ENCODE measurements at regions not wholly inside any gene's neighbourhood (a gene's known extent, or its start where the extent isn't known, plus 50 kb on each side); places are given as distances from the start of the nearest gene placed in this dataset.

GRCh38 chr1:87250336-87250735 lies 78.3 kb upstream of the LMO4 start:
- peaks cover 10% of the 10 kb centered on the region; the same call in 1 of the 2 replicates for H3K9me3 ChIP-seq (ENCODE audit: insufficient read depth, low read length)
- no peaks in the 10 kb centered on the region for H3K4me1 ChIP-seq (ENCODE audit: insufficient read depth, insufficient read length)
- H3K36me3 ChIP-seq (ENCODE audit: insufficient read depth, insufficient read length, low read length): no peaks in the 10 kb centered on the region
- TF ChIP-seq YY1 (IDR thresholded peaks at IDR 0.05; ENCODE audit: insufficient read depth, insufficient read length) (no peak), SUZ12 (IDR thresholded peaks at IDR 0.05; ENCODE audit: extremely low read depth, insufficient read depth, insufficient read length) (no peak), ZNF274 (IDR thresholded peaks at IDR 0.05; ENCODE audit: low read depth, low read length) (no peak)
- no peak for DNase-seq (ENCODE audit: low read depth, low spot score)
- H3K27me3 ChIP-seq (ENCODE audit: insufficient read depth, insufficient read length): no peaks in the 10 kb centered on the region
- H3K9ac ChIP-seq (ENCODE audit: insufficient read length, low read depth): no peak overlapping the region
- H3K4me3 ChIP-seq (ENCODE audit: insufficient read length, low read depth): no peak overlapping the region

GRCh38 chr1:87252406-87252805 lies 76.3 kb upstream of the LMO4 start:
- TF ChIP-seq ZNF274 (IDR thresholded peaks at IDR 0.05; ENCODE audit: low read depth, low read length): no peak
- no peak for TF ChIP-seq SUZ12 (IDR thresholded peaks at IDR 0.05; ENCODE audit: extremely low read depth, insufficient read depth, insufficient read length)
- H3K27me3 ChIP-seq (ENCODE audit: insufficient read depth, insufficient read length): no peaks in the 10 kb centered on the region
- DNase-seq (ENCODE audit: low read depth, low spot score): no peak
- no peak overlapping the region for H3K9ac ChIP-seq (ENCODE audit: insufficient read length, low read depth)
- no peak overlapping the region for H3K4me3 ChIP-seq (ENCODE audit: insufficient read length, low read depth)
- H3K4me1 ChIP-seq (ENCODE audit: insufficient read depth, insufficient read length): no peaks in the 10 kb centered on the region
- H3K36me3 ChIP-seq (ENCODE audit: insufficient read depth, insufficient read length, low read length): no peaks in the 10 kb centered on the region
- H3K9me3 ChIP-seq (ENCODE audit: insufficient read depth, low read length): peaks cover 5% of the 10 kb centered on the region; the same call in 1 of the 2 replicates

- no peaks in the 10 kb centered on the region for H3K9me3 ChIP-seq (ENCODE audit: insufficient read depth, low read length)
- TF ChIP-seq YY1 (IDR thresholded peaks at IDR 0.05; ENCODE audit: insufficient read depth, insufficient read length): no peak
- no peak for TF ChIP-seq SUZ12 (IDR thresholded peaks at IDR 0.05; ENCODE audit: extremely low read depth, insufficient read depth, insufficient read length)
- TF ChIP-seq ZNF274 (IDR thresholded peaks at IDR 0.05; ENCODE audit: low read depth, low read length): no peak
- H3K9ac ChIP-seq (ENCODE audit: insufficient read length, low read depth): no peak overlapping the region
- H3K4me1 ChIP-seq (ENCODE audit: insufficient read depth, insufficient read length): no peaks in the 10 kb centered on the region
- H3K36me3 ChIP-seq (ENCODE audit: insufficient read depth, insufficient read length, low read length): no peaks in the 10 kb centered on the region
- DNase-seq (ENCODE audit: low read depth, low spot score): no peak
- H3K4me3 ChIP-seq (ENCODE audit: insufficient read length, low read depth): no peak overlapping the region
- no peaks in the 10 kb centered on the region for H3K27me3 ChIP-seq (ENCODE audit: insufficient read depth, insufficient read length)
Observed at GRCh38 chr1:87262688-87263087, 66.0 kb upstream of the LMO4 start.

GRCh38 chr1:87263281-87263680 lies 65.4 kb upstream of the LMO4 start:
- H3K36me3 ChIP-seq (ENCODE audit: insufficient read depth, insufficient read length, low read length): no peaks in the 10 kb centered on the region
- H3K9me3 ChIP-seq (ENCODE audit: insufficient read depth, low read length): no peaks in the 10 kb centered on the region
- H3K4me1 ChIP-seq (ENCODE audit: insufficient read depth, insufficient read length): no peaks in the 10 kb centered on the region
- no peak overlapping the region for H3K4me3 ChIP-seq (ENCODE audit: insufficient read length, low read depth)
- DNase-seq (ENCODE audit: low read depth, low spot score): no peak
- H3K9ac ChIP-seq (ENCODE audit: insufficient read length, low read depth): no peak overlapping the region
- TF ChIP-seq ZNF274 (IDR thresholded peaks at IDR 0.05; ENCODE audit: low read depth, low read length) (no peak), YY1 (IDR thresholded peaks at IDR 0.05; ENCODE audit: insufficient read depth, insufficient read length) (no peak), SUZ12 (IDR thresholded peaks at IDR 0.05; ENCODE audit: extremely low read depth, insufficient read depth, insufficient read length) (no peak)
- no peaks in the 10 kb centered on the region for H3K27me3 ChIP-seq (ENCODE audit: insufficient read depth, insufficient read length)

GRCh38 chr1:87263785-87264184 lies 64.9 kb upstream of the LMO4 start:
- no peak for DNase-seq (ENCODE audit: low read depth, low spot score)
- Histone ChIP-seq H3K4me1 (ENCODE audit: insufficient read depth, insufficient read length) (no peaks in the 10 kb centered on the region), H3K9ac (ENCODE audit: insufficient read length, low read depth) (no peak overlapping the region), H3K36me3 (ENCODE audit: insufficient read depth, insufficient read length, low read length) (no peaks in the 10 kb centered on the region), H3K27me3 (ENCODE audit: insufficient read depth, insufficient read length) (no peaks in the 10 kb centered on the region), H3K9me3 (ENCODE audit: insufficient read depth, low read length) (no peaks in the 10 kb centered on the region), H3K4me3 (ENCODE audit: insufficient read length, low read depth) (no peak overlapping the region)
- TF ChIP-seq SUZ12 (IDR thresholded peaks at IDR 0.05; ENCODE audit: extremely low read depth, insufficient read depth, insufficient read length): no peak
- no peak for TF ChIP-seq YY1 (IDR thresholded peaks at IDR 0.05; ENCODE audit: insufficient read depth, insufficient read length)
- no peak for TF ChIP-seq ZNF274 (IDR thresholded peaks at IDR 0.05; ENCODE audit: low read depth, low read length)

GRCh38 chr1:87264976-87265375 lies 63.7 kb upstream of the LMO4 start:
- Histone ChIP-seq H3K9ac (ENCODE audit: insufficient read length, low read depth) (no peak overlapping the region), H3K9me3 (ENCODE audit: insufficient read depth, low read length) (no peaks in the 10 kb centered on the region), H3K4me3 (ENCODE audit: insufficient read length, low read depth) (no peak overlapping the region), H3K4me1 (ENCODE audit: insufficient read depth, insufficient read length) (no peaks in the 10 kb centered on the region), H3K36me3 (ENCODE audit: insufficient read depth, insufficient read length, low read length) (no peaks in the 10 kb centered on the region), H3K27me3 (ENCODE audit: insufficient read depth, insufficient read length) (no peaks in the 10 kb centered on the region)
- TF ChIP-seq SUZ12 (IDR thresholded peaks at IDR 0.05; ENCODE audit: extremely low read depth, insufficient read depth, insufficient read length) (no peak), YY1 (IDR thresholded peaks at IDR 0.05; ENCODE audit: insufficient read depth, insufficient read length) (no peak), ZNF274 (IDR thresholded peaks at IDR 0.05; ENCODE audit: low read depth, low read length) (no peak)
- no peak for DNase-seq (ENCODE audit: low read depth, low spot score)

- Histone ChIP-seq H3K4me3 (ENCODE audit: insufficient read length, low read depth) (no peak overlapping the region), H3K9me3 (ENCODE audit: insufficient read depth, low read length) (no peaks in the 10 kb centered on the region), H3K9ac (ENCODE audit: insufficient read length, low read depth) (no peak overlapping the region), H3K36me3 (ENCODE audit: insufficient read depth, insufficient read length, low read length) (no peaks in the 10 kb centered on the region), H3K4me1 (ENCODE audit: insufficient read depth, insufficient read length) (no peaks in the 10 kb centered on the region), H3K27me3 (ENCODE audit: insufficient read depth, insufficient read length) (no peaks in the 10 kb centered on the region)
- TF ChIP-seq YY1 (IDR thresholded peaks at IDR 0.05; ENCODE audit: insufficient read depth, insufficient read length) (no peak), SUZ12 (IDR thresholded peaks at IDR 0.05; ENCODE audit: extremely low read depth, insufficient read depth, insufficient read length) (no peak), ZNF274 (IDR thresholded peaks at IDR 0.05; ENCODE audit: low read depth, low read length) (no peak)
- no peak for DNase-seq (ENCODE audit: low read depth, low spot score)
Observed at GRCh38 chr1:87265786-87266185, 62.9 kb upstream of the LMO4 start.

- H3K9ac ChIP-seq (ENCODE audit: insufficient read length, low read depth): no peak overlapping the region
- H3K4me1 ChIP-seq (ENCODE audit: insufficient read depth, insufficient read length): no peaks in the 10 kb centered on the region
- H3K36me3 ChIP-seq (ENCODE audit: insufficient read depth, insufficient read length, low read length): no peaks in the 10 kb centered on the region
- no peaks in the 10 kb centered on the region for H3K27me3 ChIP-seq (ENCODE audit: insufficient read depth, insufficient read length)
- H3K9me3 ChIP-seq (ENCODE audit: insufficient read depth, low read length): no peaks in the 10 kb centered on the region
- TF ChIP-seq YY1 (IDR thresholded peaks at IDR 0.05; ENCODE audit: insufficient read depth, insufficient read length): no peak
- H3K4me3 ChIP-seq (ENCODE audit: insufficient read length, low read depth): no peak overlapping the region
- no peak for DNase-seq (ENCODE audit: low read depth, low spot score)
Observed at GRCh38 chr1:87268111-87268510, 60.6 kb upstream of the LMO4 start.

All from NT2/D1 (cell line).